Osteoblast (primary cell): ENCODE measurements at regions not wholly inside any gene's neighbourhood (a gene's known extent, or its start where the extent isn't known, plus 50 kb on each side); places are given as distances from the start of the nearest gene placed in this dataset.

Experiments
- DNase-seq: peaks from one replicate; pipeline ENCODE4 v3.0.0; 2011; ENCODE audit warnings: low spot score, mixed read lengths; ENCODE audit not compliant: insufficient read length; ENCODE audit errors: missing footprints
- H2AFZ ChIP-seq: 2 replicates; pipeline ENCODE4 v1.6.0; 2011; ENCODE audit warnings: mild to moderate bottlenecking, low read length
- H3K27ac ChIP-seq: 2 replicates; pipeline ENCODE4 v1.5.1; 2011; ENCODE audit warnings: mild to moderate bottlenecking, low read depth, low read length, moderate library complexity
- H3K27me3 ChIP-seq: 2 replicates; pipeline ENCODE4 v1.6.0; 2012; ENCODE audit warnings: mild to moderate bottlenecking, control low read depth, inconsistent platforms, low read length, moderate library complexity; ENCODE audit not compliant: insufficient read depth
- H3K36me3 ChIP-seq: 2 replicates; pipeline ENCODE4 v1.5.1; 2011; ENCODE audit warnings: mild to moderate bottlenecking, low read length, control low read depth, moderate library complexity; ENCODE audit not compliant: insufficient read depth
- H3K4me1 ChIP-seq: 2 replicates; pipeline ENCODE4 v1.5.1; 2011; ENCODE audit warnings: mild to moderate bottlenecking, low read length, control low read depth, moderate library complexity; ENCODE audit not compliant: insufficient read depth
- H3K4me2 ChIP-seq: 2 replicates; pipeline ENCODE4 v1.6.0; 2011; ENCODE audit warnings: mild to moderate bottlenecking, low read length; ENCODE audit not compliant: insufficient read depth
- H3K4me3 ChIP-seq: fragments of 200-600 bp; sonication (generic); 3 replicates; pipeline ENCODE4 v1.5.1; 2012; ENCODE audit warnings: mild to moderate bottlenecking, low read length, inconsistent platforms; ENCODE audit not compliant: insufficient read depth
- H3K79me2 ChIP-seq: 2 replicates; pipeline ENCODE4 v1.6.0; 2012; ENCODE audit warnings: mild to moderate bottlenecking, low read length, control low read depth, inconsistent platforms; ENCODE audit not compliant: insufficient read depth
- H3K9me3 ChIP-seq: 2 replicates; pipeline ENCODE4 v1.5.1; 2011; ENCODE audit warnings: low read depth, low read length, control low read depth
- H4K20me1 ChIP-seq: 2 replicates; pipeline ENCODE4 v1.6.0; 2012; ENCODE audit warnings: mild to moderate bottlenecking, low read length, control low read depth; ENCODE audit not compliant: insufficient read depth
- CTCF ChIP-seq: IDR thresholded peaks from 2 replicates; pipeline ENCODE4 v1.5.1; 2011; ENCODE audit warnings: mild to moderate bottlenecking, low read depth, low read length, moderate library complexity; ENCODE audit errors: extremely low read depth

GRCh38 chr12:63206909-63207308 lies 55.9 kb upstream of the AVPR1A start:
- H4K20me1 ChIP-seq = no peaks in the 10 kb centered on the region
- no peak overlapping the region for H3K4me2 ChIP-seq
- H3K4me3 ChIP-seq = no peak overlapping the region
- H3K9me3 ChIP-seq = no peaks in the 10 kb centered on the region
- no peak overlapping the region for H2AFZ ChIP-seq
- H3K27me3 ChIP-seq = no peaks in the 10 kb centered on the region
- TF ChIP-seq CTCF = no peak
- no peaks in the 10 kb centered on the region for H3K79me2 ChIP-seq
- H3K27ac ChIP-seq = no peak overlapping the region
- DNase-seq = no peak
- H3K4me1 ChIP-seq = no peaks in the 10 kb centered on the region
- H3K36me3 ChIP-seq = no peaks in the 10 kb centered on the region

GRCh38 chr12:63206494-63206893 lies 55.5 kb upstream of the AVPR1A start:
- Histone ChIP-seq H3K36me3 (no peaks in the 10 kb centered on the region), H3K27me3 (no peaks in the 10 kb centered on the region), H3K4me1 (no peaks in the 10 kb centered on the region), H3K4me2 (no peak overlapping the region), H3K79me2 (no peaks in the 10 kb centered on the region), H2AFZ (no peak overlapping the region), H3K9me3 (no peaks in the 10 kb centered on the region), H3K27ac (no peak overlapping the region), H3K4me3 (no peak overlapping the region), H4K20me1 (no peaks in the 10 kb centered on the region)
- TF ChIP-seq CTCF = no peak
- no peak for DNase-seq
